ENCODE measurements at regions not wholly inside any gene's neighbourhood (a gene's known extent, or its start where the extent isn't known, plus 50 kb on each side); places are given as distances from the start of the nearest gene placed in this dataset.
"Not testable (repeated sequence)": the region's sequence is repeated elsewhere in the genome, so short reads cannot be mapped to it uniquely, and the experiment has no call there.

DNA sequence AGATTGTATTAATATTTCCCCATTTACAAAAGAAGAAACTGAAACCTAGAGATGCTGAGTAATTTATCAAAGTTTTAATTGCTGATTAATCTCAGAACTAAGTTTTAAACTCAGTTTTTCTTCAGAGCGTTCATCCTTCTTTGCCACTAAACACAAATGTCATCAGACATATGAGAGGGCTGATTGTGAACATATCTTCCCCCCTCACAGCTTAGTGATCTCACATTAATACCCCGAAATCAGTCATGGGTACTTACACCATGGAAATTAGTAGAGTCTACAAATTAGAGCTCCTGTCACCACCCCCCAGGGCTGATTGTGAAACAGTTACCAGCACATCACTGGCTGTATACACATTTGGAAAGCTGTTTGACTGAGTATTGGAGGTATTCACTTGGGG lies 189.3 kb upstream of the SGO1 start:
- DNase-seq (ENCODE audit: low spot score in 2 of 2): no peak
- Histone ChIP-seq H3K27ac (no peak overlapping the region), H3K36me3 (no peaks in the 10 kb centered on the region), H3K4me1 (no peaks in the 10 kb centered on the region), H3K9me3 (no peaks in the 10 kb centered on the region), H3K27me3 (no peaks in the 10 kb centered on the region), H3K4me3 (no peak overlapping the region)
- TF ChIP-seq, protein P1, sequence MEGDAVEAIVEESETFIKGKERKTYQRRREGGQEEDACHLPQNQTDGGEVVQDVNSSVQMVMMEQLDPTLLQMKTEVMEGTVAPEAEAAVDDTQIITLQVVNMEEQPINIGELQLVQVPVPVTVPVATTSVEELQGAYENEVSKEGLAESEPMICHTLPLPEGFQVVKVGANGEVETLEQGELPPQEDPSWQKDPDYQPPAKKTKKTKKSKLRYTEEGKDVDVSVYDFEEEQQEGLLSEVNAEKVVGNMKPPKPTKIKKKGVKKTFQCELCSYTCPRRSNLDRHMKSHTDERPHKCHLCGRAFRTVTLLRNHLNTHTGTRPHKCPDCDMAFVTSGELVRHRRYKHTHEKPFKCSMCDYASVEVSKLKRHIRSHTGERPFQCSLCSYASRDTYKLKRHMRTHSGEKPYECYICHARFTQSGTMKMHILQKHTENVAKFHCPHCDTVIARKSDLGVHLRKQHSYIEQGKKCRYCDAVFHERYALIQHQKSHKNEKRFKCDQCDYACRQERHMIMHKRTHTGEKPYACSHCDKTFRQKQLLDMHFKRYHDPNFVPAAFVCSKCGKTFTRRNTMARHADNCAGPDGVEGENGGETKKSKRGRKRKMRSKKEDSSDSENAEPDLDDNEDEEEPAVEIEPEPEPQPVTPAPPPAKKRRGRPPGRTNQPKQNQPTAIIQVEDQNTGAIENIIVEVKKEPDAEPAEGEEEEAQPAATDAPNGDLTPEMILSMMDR (IDR thresholded peaks at IDR 0.05): no peak
- TF ChIP-seq POLR2AphosphoS5 (IDR thresholded peaks at IDR 0.05) (no peak), POLR2A (IDR thresholded peaks at IDR 0.05) (no peak)
- intact Hi-C loops (cut with DNase I; ENCODE audit: low total_unique reads): no loop called here

DNA sequence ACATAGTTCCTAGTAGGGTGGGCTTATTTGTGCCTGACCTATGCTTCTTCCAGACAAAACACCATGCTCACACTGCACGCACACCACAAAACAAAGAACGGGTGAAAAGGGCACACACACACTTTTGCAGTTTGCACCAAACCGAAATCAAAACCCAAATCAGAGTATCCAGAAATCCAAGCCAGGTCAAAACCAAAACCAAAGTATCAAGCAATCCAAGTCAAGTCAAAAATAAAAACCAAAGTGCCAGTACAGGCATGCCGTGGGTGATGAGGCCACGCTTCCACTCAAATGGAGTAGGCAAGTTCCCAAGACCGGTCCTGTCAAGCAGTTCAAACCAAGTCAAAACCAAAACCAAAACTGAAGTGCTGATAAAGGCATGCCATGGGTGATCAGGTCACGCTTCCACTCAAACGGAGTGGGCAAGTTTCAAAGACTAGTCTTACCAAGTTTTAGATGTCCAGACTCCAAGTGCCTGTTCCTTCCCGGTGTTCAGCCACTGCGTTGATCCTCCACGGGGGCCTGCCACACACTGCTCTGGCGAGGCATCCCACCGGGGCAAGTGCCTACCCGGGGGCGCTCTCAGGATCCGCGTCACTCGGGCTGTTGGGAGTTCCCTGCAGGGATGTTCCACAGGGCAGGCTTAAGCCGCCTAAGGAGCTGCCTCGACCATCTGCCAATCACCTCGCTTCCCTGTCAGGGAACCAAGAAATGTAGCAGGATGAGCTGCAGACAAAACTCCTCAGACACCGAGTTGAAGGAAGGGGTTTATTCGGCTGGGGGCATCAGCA lies 184.5 kb upstream of the SGO1 start:
- H3K4me3 ChIP-seq; intact Hi-C loops (cut with DNase I; ENCODE audit: low total_unique reads); H3K9me3 ChIP-seq; H3K36me3 ChIP-seq; DNase-seq (ENCODE audit: low spot score in 2 of 2); H3K27ac ChIP-seq; H3K27me3 ChIP-seq; H3K4me1 ChIP-seq: not testable (repeated sequence)

DNA sequence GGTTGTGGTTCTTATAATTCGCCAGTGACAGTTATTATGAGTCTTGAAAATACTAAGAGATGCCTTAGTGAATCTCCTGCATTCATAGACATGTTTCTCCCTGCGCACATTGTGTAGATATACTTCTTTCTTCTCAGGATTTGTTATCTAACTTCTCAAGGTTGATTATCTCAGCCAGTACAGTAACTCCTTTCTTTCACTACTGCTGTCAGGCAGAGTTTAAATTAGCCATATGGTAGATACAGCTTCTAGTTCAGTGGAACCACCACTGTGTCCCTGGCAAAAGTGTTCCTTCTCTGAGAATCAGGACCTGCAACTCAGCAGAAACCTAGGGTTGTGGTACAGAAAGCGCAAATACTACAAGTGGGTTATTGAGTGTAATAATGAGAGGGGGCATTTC lies 175.0 kb upstream of the SGO1 start:
- no peaks in the 10 kb centered on the region for H3K36me3 ChIP-seq
- intact Hi-C loops (cut with DNase I; ENCODE audit: low total_unique reads): no loop called here
- H3K9me3 ChIP-seq: no peaks in the 10 kb centered on the region
- H3K4me1 ChIP-seq: no peaks in the 10 kb centered on the region
- no peak for DNase-seq (ENCODE audit: low spot score in 2 of 2)
- no peaks in the 10 kb centered on the region for H3K27me3 ChIP-seq
- TF ChIP-seq POLR2AphosphoS5 (IDR thresholded peaks at IDR 0.05): no peak
- TF ChIP-seq, protein P1 (IDR thresholded peaks at IDR 0.05): no peak
- H3K4me3 ChIP-seq: no peak overlapping the region
- H3K27ac ChIP-seq: no peak overlapping the region

DNA sequence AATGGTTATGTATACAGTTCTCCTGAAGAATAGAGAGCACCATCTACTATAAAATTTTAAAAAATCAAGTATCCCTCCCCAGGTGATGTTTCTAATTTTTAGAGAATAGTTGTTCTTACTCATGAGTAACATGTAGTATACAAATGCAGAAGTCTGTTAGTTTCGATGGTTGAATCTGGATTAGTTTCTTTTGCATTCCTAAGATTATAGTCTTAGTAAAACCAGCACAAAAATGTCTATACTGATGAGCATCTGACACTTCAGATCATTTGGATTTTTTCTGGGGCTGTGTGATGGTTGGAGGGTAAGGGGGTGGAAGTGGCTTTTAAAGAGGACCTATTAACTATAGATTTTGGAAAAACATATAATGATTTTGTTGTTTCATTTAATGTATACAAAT lies 167.3 kb upstream of the SGO1 start:
- Histone ChIP-seq H3K9me3 (no peaks in the 10 kb centered on the region), H3K4me1 (no peaks in the 10 kb centered on the region), H3K27ac (no peak overlapping the region), H3K27me3 (no peaks in the 10 kb centered on the region), H3K4me3 (no peak overlapping the region), H3K36me3 (no peaks in the 10 kb centered on the region)
- TF ChIP-seq POLR2AphosphoS5 (IDR thresholded peaks at IDR 0.05) (no peak), POLR2A (IDR thresholded peaks at IDR 0.05) (no peak)
- TF ChIP-seq, protein P1 (IDR thresholded peaks at IDR 0.05): no peak
- DNase-seq (ENCODE audit: low spot score in 2 of 2): no peak
- intact Hi-C loops (cut with DNase I; ENCODE audit: low total_unique reads): no loop called here

DNA sequence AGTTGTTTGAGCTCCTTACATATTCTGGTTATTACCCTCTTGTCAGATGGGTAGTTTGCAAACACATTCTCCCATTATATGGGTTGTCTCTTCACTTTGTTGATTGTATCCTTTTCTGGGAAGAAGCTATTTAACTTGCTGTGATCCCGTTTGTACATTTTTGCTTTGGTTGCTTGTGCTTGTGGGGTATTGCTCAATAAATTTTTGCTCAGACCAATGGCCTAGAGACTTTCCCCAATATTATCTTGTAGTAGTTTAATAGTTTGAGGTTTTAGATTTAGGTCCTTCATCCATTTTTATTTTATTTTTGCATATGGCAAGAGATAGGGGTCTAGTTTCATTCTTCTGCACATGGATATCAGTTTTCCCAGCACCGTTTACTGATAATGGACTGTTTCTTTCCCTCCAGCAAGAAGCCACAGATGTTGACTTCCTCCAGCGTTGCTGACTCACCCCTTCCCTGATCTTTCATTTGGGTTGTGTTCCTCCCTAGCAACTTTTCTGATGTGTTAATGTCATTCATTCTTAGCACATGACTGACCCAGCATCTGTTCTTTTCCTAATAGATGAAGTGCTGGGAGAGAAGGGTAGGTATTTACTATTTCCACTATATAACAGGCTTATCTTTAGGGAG lies 166.7 kb upstream of the SGO1 start:
- Histone ChIP-seq H3K27ac (no peak overlapping the region), H3K36me3 (no peaks in the 10 kb centered on the region), H3K4me3 (no peak overlapping the region), H3K27me3 (no peaks in the 10 kb centered on the region), H3K4me1 (no peaks in the 10 kb centered on the region), H3K9me3 (no peaks in the 10 kb centered on the region)
- TF ChIP-seq, protein P1 (IDR thresholded peaks at IDR 0.05): no peak
- TF ChIP-seq POLR2AphosphoS5 (IDR thresholded peaks at IDR 0.05) (no peak), POLR2A (IDR thresholded peaks at IDR 0.05) (no peak)
- intact Hi-C loops (cut with DNase I; ENCODE audit: low total_unique reads): no loop called here
- DNase-seq (ENCODE audit: low spot score in 2 of 2): no peak
